ENCODE measurements at regions not wholly inside any gene's neighbourhood (a gene's known extent, or its start where the extent isn't known, plus 50 kb on each side); places are given as distances from the start of the nearest gene placed in this dataset.

DNA sequence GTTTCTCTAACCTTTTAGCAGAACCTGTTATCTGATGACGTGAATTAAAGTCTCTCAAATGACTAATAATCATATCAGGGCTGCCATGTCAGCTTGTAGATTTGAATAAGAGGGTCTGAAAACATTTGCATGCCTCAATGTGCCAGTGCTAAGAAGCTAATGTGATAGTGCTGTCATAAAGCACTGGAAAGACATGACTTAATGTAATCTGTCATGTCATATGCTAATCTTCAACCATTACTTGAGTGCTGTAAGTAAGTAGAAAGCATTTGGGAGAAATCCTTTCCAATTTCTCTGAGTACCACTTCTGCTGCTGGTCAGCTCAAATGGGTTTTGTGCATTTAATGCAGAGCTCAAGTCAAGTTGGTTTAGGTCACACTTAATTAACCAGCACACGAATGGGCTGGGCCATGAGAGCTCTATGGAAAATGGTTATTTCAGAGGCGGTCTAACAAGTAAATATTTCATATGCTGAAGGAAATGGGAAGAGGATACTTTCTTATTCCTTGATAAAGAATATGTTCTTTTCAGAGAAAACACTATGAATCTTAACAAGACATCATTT, 609.2 kb downstream of the LMO4 start:
- DNase-seq = no peak

DNA sequence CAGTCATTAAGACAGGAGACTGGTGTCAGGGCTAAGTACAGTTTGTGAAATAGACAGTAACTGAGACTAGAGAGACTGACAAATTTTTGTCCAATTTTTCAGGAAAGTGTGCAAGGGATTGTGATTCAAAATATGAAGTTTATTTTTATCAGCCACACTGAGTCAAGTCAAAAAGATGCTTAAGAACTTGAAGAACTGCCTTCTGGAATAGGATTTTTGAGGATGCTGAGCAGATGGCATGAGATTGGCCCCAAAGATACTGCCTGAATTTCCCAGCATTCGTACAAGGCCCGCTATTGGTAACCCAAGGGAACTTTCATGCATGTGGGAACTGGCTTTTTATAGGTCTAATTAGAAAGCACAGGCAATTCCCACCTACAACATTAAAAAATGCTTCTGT, 610.0 kb downstream of the LMO4 start:
- DNase-seq = no peak

- no peak for DNase-seq
These were observed 610.8 kb downstream of the LMO4 start for GRCh38 chr1:87939444-87939843.

- no peak for DNase-seq
These were observed 611.7 kb downstream of the LMO4 start for GRCh38 chr1:87940421-87940820.

GRCh38 chr1:87941337-87941946, 612.8 kb downstream of the LMO4 start:
- no peak for DNase-seq

DNA sequence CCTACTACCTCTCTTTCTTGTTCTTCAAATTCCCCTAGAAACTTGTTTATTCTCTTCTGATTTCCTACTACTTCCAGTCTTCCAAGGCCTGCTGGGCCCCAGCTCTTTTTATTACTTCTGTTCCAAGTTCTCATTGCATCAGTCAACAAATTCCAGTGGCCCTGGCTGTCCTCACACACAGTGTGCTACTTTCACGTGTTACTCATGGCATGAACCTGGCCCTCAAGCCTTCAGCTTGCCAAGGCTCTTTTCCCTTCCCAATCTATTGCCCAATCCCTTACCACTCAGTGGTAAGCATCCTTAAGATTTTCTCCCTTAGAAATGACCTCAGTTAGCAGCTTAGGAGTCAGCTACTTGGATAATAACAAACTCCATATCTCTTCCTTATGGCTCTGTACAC, 613.5 kb downstream of the LMO4 start:
- DNase-seq = no peak

GRCh38 chr1:87949711-87950110, 621.0 kb downstream of the LMO4 start:
- no peak for DNase-seq

DNA sequence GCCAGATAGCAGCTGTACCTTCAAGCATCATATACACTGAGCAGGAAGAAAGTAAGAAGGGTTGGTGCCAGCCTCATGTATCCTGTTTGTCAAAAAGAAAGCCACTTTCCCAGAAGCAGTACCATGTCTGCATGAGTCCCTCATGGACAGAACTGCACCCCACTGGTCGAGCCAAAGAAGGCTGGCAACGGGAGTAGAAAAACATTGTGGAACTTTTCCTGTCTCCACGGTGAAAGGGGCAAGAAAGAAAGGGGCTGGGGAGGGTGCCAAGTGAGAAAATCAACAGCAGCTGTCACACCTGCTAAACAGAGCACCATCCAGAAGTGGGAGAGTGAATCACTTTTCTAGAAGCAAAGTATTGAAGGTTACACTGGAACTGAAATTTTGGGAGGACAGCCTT, 621.7 kb downstream of the LMO4 start:
- DNase-seq = no peak

DNA sequence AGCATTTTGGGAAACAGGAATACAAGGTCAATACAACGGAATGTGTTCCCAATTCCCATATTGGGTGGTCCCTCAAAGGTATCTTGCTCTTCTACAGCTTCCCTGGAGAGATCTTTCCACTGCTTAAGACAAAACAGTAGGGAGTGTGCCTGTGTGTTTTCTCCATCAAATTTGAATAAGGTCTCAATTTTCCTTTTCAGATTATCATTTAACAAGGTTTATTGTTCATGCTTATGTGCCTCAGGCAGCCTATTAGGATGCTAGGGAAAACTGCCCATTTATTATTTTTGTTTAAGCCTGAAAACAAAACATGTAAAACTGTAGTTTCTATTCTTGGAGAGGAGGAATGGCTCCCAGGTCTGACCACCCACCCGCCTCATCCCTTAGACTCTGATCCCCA, 622.7 kb downstream of the LMO4 start:
- no peak for DNase-seq

DNA sequence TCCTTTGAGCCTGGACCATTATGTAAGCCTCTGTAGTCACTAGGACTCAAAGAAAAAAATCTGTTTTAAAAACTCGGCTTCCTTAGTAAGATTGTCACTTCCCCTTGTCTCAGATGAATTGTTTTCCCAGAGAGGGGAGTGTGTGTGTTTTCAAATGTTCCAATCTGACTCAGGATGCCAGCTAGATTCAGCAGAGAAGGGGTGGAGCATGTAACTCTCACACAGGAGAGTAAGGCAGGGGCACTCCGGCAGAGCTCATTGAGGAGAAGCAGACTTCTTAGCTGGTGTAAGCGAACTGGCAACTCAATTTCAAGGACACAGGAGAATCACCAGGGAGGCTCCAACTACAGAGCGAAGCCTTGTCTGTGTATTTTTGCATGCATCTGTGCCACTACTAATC, 623.2 kb downstream of the LMO4 start:
- DNase-seq = no peak

DNA sequence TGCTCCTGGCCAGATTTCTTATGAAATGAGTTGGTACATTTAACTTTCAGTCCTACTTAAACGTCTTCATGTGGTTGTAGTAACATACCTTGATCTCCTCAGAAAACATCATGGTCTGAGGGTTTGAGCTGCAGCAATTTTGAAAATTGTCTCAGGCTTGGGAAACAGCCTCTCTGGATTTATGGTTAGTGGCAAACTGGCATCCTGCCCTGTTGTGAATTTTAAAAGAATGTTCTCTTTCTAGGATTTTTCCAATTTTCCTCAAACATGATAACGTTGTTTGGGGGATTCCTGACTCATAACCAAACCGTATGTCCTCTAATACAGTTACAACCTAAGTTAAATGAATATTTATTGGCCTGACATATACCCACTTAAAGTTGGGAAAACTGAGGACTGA, 624.4 kb downstream of the LMO4 start:
- DNase-seq = no peak

DNA sequence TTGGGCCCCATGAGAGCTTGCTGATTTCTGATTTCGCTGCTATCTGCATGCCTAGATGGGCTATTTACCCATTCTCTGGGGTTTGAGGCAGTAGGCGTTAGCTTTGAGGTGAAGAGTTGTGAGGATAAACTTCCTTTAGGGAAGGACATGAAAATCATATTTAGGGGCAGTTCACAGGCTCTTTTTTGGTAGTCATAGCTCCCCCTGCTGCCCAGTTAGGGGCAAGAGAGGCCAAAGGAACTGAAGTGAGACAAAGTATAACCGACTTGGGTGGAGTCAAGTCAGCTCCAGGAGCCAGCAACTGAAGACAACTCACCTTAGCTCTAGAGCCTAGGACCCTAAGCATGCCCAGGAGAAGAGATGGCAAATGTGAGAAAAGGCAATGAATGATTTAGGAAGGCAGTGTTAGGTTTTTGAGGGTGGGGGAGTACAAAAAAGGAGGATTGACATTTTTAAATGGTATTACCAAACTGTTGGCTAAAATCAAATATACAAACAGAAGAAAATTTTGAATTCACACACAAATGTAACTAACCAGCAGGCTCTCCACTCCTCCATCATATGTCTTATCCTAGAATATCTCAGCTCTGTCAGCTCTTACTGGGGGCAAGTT, 625.2 kb downstream of the LMO4 start:
- DNase-seq = peak; percentile 26

- DNase-seq = no peak
These were observed 626.4 kb downstream of the LMO4 start for GRCh38 chr1:87955038-87955437.

DNA sequence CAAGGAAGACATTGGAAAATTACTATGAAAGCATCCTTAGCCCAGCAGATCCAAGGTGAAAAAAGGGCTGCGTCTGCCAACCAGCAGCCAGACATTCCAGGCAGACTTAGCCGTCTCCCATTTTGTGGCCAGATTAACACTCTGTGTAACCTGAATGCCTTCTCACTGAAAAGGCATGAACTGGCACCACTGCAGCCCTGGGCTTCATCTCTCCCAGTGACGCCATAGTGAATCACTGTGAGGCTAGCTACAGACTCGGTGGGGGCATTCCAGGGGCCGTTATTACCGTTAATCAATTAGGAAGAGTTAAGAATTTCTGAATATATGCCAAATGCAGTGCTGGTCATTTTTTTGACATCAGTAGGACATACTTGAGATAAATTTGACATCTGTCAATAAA, 627.4 kb downstream of the LMO4 start:
- no peak for DNase-seq

- no peak for DNase-seq
These were observed 628.1 kb downstream of the LMO4 start for GRCh38 chr1:87956750-87957149.

- no peak for DNase-seq
These were observed 628.7 kb downstream of the LMO4 start for GRCh38 chr1:87957331-87957730.

DNA sequence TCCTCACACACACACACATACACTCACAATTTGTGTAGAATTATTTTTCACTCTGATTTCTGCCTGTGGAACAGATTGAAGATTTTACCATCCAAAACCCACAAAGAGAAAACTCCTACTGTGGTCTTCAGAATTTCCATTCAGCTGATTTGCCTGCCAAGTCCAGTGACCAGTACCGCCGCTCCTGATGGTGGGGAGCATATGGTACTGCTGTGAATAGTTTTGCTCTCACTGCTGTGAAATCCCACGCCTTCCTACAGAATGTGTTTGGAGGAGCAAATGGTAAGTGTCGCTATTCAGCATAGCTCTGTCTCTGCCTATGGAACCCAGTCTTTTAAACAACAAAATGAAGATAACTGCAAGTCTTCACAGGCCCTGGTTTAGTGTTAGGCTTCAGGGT, 629.5 kb downstream of the LMO4 start:
- no peak for DNase-seq

GRCh38 chr1:87958716-87959115, 630.0 kb downstream of the LMO4 start:
- no peak for DNase-seq

- DNase-seq = no peak
These were observed 630.6 kb downstream of the LMO4 start for GRCh38 chr1:87959236-87959635.

DNA sequence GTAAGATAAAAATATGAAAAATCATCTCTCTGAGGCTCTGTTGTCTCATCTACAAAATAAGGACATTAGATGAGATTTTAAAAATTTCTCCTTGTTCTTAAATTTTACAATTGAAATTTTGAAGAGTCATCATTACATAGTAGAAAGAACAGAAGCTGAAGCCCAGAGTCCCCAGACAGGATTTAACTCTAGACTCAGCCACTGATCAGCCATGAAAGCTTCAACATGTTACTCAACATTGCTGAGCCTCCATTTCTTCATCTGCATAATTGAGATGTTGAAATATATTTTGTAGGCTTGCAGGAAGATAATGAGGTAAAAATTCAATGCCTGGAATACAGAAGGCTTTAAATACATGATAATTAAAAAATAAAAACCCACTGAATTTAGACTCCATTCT, 633.3 kb downstream of the LMO4 start:
- DNase-seq = no peak

GRCh38 chr1:87963556-87963955, 634.9 kb downstream of the LMO4 start:
- no peak for DNase-seq

DNA sequence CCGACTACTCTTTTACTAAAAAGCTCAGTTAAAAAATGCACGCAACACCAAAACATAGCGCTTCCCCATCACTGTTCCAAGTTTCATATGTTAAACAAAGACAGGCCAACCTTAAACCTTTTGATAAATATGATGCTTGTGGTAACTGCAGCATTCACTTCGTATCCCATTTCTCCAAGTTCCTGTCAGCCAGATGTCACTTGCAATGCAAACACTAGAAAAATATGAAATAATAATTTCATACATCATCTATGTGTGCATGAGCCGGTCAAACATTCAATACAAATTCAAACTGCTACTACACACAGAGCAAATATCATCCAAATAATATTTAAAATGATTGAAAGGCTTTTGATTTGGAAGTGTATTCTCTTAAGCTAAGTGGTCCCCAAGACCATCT, 636.5 kb downstream of the LMO4 start:
- DNase-seq = no peak

DNA sequence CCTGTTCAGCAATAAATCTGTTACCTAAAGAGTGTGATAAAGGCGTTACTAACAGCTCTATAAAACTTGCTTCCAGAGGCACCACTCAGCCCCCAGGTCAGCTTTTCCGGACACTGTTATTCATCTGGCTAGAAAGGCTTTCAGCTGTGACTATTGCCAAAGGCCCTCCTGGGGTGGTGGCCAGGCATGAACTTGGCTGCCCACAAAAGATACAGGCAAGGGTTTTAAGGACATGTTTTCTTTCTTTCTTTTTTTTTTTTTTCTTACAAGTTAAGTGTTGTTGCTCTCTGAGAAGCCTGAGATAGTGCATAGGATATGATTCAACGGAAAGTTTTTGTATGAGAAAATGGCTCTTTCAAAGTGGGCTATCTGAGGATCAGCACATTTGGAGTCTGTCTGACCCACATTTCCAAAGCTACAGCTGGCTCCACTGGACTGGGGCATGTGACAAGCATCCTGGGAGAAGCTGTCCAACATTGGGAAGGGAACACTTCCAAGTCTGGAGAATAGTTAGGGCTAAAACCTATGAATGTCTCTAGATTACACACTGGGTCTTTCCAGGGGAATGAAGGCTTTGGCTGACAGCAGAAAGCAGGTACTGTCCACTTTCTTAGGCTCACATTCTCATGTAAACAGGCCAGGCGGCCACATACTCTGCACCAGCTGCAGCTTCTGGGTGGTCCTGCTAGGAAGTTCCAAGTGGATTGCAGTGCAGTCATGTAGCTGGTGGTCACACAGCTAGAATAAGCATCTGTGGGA, 639.7 kb downstream of the LMO4 start:
- DNase-seq = no peak

DNA sequence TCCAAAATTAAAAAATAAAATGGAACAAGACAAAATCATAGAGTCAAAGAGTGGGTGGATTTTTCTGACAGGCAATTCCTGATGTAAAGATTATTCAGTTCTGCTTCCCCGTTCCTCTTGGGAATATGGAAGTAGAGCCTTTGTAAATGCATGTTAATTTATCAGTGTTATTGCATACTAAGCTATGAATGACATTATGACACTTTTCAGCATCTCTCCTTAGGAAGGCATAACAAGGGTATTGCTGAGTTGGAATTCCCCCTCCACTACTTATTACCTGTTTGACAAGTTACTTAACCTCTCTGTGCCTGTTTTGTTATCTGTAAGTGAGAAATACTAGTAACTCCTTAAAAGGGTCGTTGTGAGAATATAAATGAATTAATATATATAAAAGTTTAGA, 640.4 kb downstream of the LMO4 start:
- no peak for DNase-seq
